ENCODE measurements at regions not wholly inside any gene's neighbourhood (a gene's known extent, or its start where the extent isn't known, plus 50 kb on each side); places are given as distances from the start of the nearest gene placed in this dataset.

GRCh38 chrX:42025861-42026260 is 102.5 kb upstream of the CASK start:
- Histone ChIP-seq H3K9me3 (replicated peaks; ENCODE audit: insufficient read depth, low read length) (no peaks in the 10 kb centered on the region), H3K4me3 (ENCODE audit: low read length) (no peak overlapping the region), H3F3A (ENCODE audit: insufficient read depth, low read length) (peaks cover 15% of the 10 kb centered on the region), H3K36me3 (replicated peaks; ENCODE audit: insufficient read depth, low read length) (no peaks in the 10 kb centered on the region), H3K27me3 (replicated peaks; ENCODE audit: insufficient read depth, low read length) (no peaks in the 10 kb centered on the region), H3K9ac (ENCODE audit: low read length) (no peak overlapping the region), H3K27ac (ENCODE audit: low read length) (no peak overlapping the region), H3K79me2 (ENCODE audit: low read length) (no peaks in the 10 kb centered on the region), H4K20me1 (ENCODE audit: insufficient read depth, low read length) (no peaks in the 10 kb centered on the region), H3K4me2 (ENCODE audit: low read depth, low read length) (no peak overlapping the region), H3K9me2 (replicated peaks; ENCODE audit: insufficient read depth, low read length) (no peaks in the 10 kb centered on the region), H3K4me1 (ENCODE audit: low read length) (peaks cover 18% of the 10 kb centered on the region), H2AFZ (ENCODE audit: low read length) (no peak overlapping the region)
- no peak for DNase-seq
- TF ChIP-seq CTCF (IDR thresholded peaks at IDR 0.05; ENCODE audit: low read length) (no peak), EZH2phosphoT487 (IDR thresholded peaks at IDR 0.05; ENCODE audit: low read length) (no peak), EZH2 (optimal IDR thresholded peaks at IDR 0.05; ENCODE audit: low read depth, low read length) (no peak)

DNA sequence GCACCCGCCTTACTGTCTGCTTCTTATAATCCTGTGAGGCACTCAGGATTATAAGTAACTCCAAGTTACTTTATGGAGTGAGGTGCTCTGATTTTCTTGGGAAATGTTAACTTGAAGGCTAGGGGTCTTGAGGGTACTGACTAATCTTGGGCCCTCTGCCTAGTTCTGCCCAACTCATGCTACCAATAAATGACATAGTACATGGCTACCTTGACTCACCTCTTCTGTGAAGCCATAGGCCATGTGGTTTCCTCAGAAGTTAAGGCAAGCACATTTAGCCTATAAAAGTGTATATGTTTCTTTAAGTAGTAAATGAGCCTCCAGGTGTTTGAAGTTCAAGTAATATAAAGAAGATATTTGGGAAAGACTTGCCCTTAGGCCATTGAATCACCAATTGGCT is 99.8 kb upstream of the CASK start:
- no peak overlapping the region for H3K4me3 ChIP-seq (ENCODE audit: low read length)
- H4K20me1 ChIP-seq (ENCODE audit: insufficient read depth, low read length), result no peaks in the 10 kb centered on the region
- peaks cover 10% of the 10 kb centered on the region for H3F3A ChIP-seq (ENCODE audit: insufficient read depth, low read length)
- no peak overlapping the region for H3K27ac ChIP-seq (ENCODE audit: low read length)
- no peaks in the 10 kb centered on the region for H3K36me3 ChIP-seq (replicated peaks; ENCODE audit: insufficient read depth, low read length)
- no peak overlapping the region for H2AFZ ChIP-seq (ENCODE audit: low read length)
- no peaks in the 10 kb centered on the region for H3K9me2 ChIP-seq (replicated peaks; ENCODE audit: insufficient read depth, low read length)
- H3K4me2 ChIP-seq (ENCODE audit: low read depth, low read length), result no peak overlapping the region
- no peaks in the 10 kb centered on the region for H3K79me2 ChIP-seq (ENCODE audit: low read length)
- peaks cover 22% of the 10 kb centered on the region for H3K4me1 ChIP-seq (ENCODE audit: low read length)
- DNase-seq, result no peak
- no peaks in the 10 kb centered on the region for H3K9me3 ChIP-seq (replicated peaks; ENCODE audit: insufficient read depth, low read length)
- TF ChIP-seq EZH2phosphoT487 (IDR thresholded peaks at IDR 0.05; ENCODE audit: low read length) (no peak), CTCF (IDR thresholded peaks at IDR 0.05; ENCODE audit: low read length) (no peak), EZH2 (optimal IDR thresholded peaks at IDR 0.05; ENCODE audit: low read depth, low read length) (no peak)
- H3K27me3 ChIP-seq (replicated peaks; ENCODE audit: insufficient read depth, low read length), result no peaks in the 10 kb centered on the region
- no peak overlapping the region for H3K9ac ChIP-seq (ENCODE audit: low read length)

GRCh38 chrX:42022158-42022557 is 98.8 kb upstream of the CASK start:
- Histone ChIP-seq H4K20me1 (ENCODE audit: insufficient read depth, low read length) (no peaks in the 10 kb centered on the region), H3K9ac (ENCODE audit: low read length) (no peak overlapping the region), H3K79me2 (ENCODE audit: low read length) (no peaks in the 10 kb centered on the region), H3K27me3 (replicated peaks; ENCODE audit: insufficient read depth, low read length) (no peaks in the 10 kb centered on the region), H3K4me3 (ENCODE audit: low read length) (no peak overlapping the region), H3F3A (ENCODE audit: insufficient read depth, low read length) (0 out of 2 replicates have a peak, but pooled peaks cover 4% of the 10 kb centered on the region), H3K9me3 (replicated peaks; ENCODE audit: insufficient read depth, low read length) (no peaks in the 10 kb centered on the region), H3K9me2 (replicated peaks; ENCODE audit: insufficient read depth, low read length) (no peaks in the 10 kb centered on the region), H3K36me3 (replicated peaks; ENCODE audit: insufficient read depth, low read length) (no peaks in the 10 kb centered on the region), H3K27ac (ENCODE audit: low read length) (no peak overlapping the region), H3K4me2 (ENCODE audit: low read depth, low read length) (no peak overlapping the region), H2AFZ (ENCODE audit: low read length) (no peak overlapping the region), H3K4me1 (ENCODE audit: low read length) (peaks cover 16% of the 10 kb centered on the region)
- DNase-seq, result no peak
- TF ChIP-seq CTCF (IDR thresholded peaks at IDR 0.05; ENCODE audit: low read length) (no peak), EZH2phosphoT487 (IDR thresholded peaks at IDR 0.05; ENCODE audit: low read length) (no peak), EZH2 (optimal IDR thresholded peaks at IDR 0.05; ENCODE audit: low read depth, low read length) (no peak)

Measured in MM.1S (cell line).